HEK293 (cell line): ENCODE measurements at regions not wholly inside any gene's neighbourhood (a gene's known extent, or its start where the extent isn't known, plus 50 kb on each side); places are given as distances from the start of the nearest gene placed in this dataset.

ENCODE experiments used
- CTCF ChIP-seq: fragments of 450-650 bp; formaldehyde crosslinking; IDR thresholded peaks from 2 replicates; pipeline ENCODE4 v1.5.1; 2016; ENCODE audit warnings: missing biosample characterization, missing genetic modification characterization
- KLF1 ChIP-seq: fragments of 450-650 bp; formaldehyde crosslinking; IDR thresholded peaks from 2 replicates; pipeline ENCODE4 v1.5.1; 2016; ENCODE audit warnings: missing biosample characterization, missing genetic modification characterization
- PATZ1 ChIP-seq: fragments of 450-650 bp; formaldehyde crosslinking; IDR thresholded peaks from 2 replicates; pipeline ENCODE4 v1.5.1; 2016; ENCODE audit warnings: missing biosample characterization, missing genetic modification characterization
- TCF7L2 ChIP-seq: IDR thresholded peaks from 2 replicates; pipeline ENCODE4 v1.6.1; 2011; ENCODE audit warnings: low read depth, mild to moderate bottlenecking, inconsistent platforms, low read length, moderate library complexity, borderline replicate concordance
- TRIM28 ChIP-seq: IDR thresholded peaks from 2 replicates; pipeline ENCODE4 v1.6.1; 2011; ENCODE audit warnings: low read length, control low read depth, borderline replicate concordance
- YY1 ChIP-seq: fragments of 450-650 bp; formaldehyde crosslinking; IDR thresholded peaks from 2 replicates; pipeline ENCODE4 v1.5.1; 2018; ENCODE audit warnings: missing biosample characterization, missing genetic modification characterization
- ZEB2 ChIP-seq: fragments of 450-650 bp; formaldehyde crosslinking; IDR thresholded peaks from 2 replicates; pipeline ENCODE4 v1.5.1; 2016; ENCODE audit warnings: missing biosample characterization, missing genetic modification characterization
- ZNF16 ChIP-seq: fragments of 450-650 bp; formaldehyde crosslinking; IDR thresholded peaks from 2 replicates; pipeline ENCODE4 v1.5.1; 2016; ENCODE audit warnings: low read depth, missing biosample characterization, missing genetic modification characterization
- ZNF350 ChIP-seq: fragments of 450-650 bp; formaldehyde crosslinking; IDR thresholded peaks from 2 replicates; pipeline ENCODE4 v1.5.0; 2017; ENCODE audit warnings: missing biosample characterization, mild to moderate bottlenecking, missing genetic modification characterization
- ZNF707 ChIP-seq: fragments of 450-650 bp; formaldehyde crosslinking; IDR thresholded peaks from 2 replicates; pipeline ENCODE4 v1.5.1; 2016; ENCODE audit warnings: missing biosample characterization, missing genetic modification characterization

GRCh38 chr7:118711688-118712087, 487.2 kb downstream of the ANKRD7 start:
- TF ChIP-seq TRIM28 (no peak), ZNF707 (tag by site-specific recombination) (no peak), ZNF16 (tag by site-specific recombination) (no peak), YY1 (tag by site-specific recombination) (no peak), CTCF (no peak), KLF1 (no peak), ZEB2 (tag by site-specific recombination) (no peak), PATZ1 (no peak), TCF7L2 (no peak), ZNF350 (tag by site-specific recombination) (no peak)
